Activated CD4-positive, alpha-beta memory T cell treated with anti-CD3 and anti-CD28 coated beads for 36 hours (primary cell): ENCODE measurements at regions not wholly inside any gene's neighbourhood (a gene's known extent, or its start where the extent isn't known, plus 50 kb on each side); places are given as distances from the start of the nearest gene placed in this dataset.

Experiments used
- CTCF ChIA-PET: fragments of 350-600 bp; sonication (Branson Sonifier 250); formaldehyde crosslinking; loops from one replicate; lab custom pipeline; 2021; ENCODE audit warnings: antibody characterized with exemption, inconsistent platforms; lab: Charles Lee
- POLR2A ChIA-PET: fragments of 350-600 bp; sonication (Branson Sonifier 250); formaldehyde crosslinking; loops from one replicate; lab custom pipeline; 2021; ENCODE audit warnings: antibody characterized with exemption; lab: Charles Lee
- DNase-seq: peaks from one replicate; pipeline ENCODE4 v3.0.0-alpha.2; 2020
- H3K27ac Mint-ChIP-seq: one replicate; pipeline ENCODE4 v1.8.0; 2021; ENCODE audit warnings: mixed read lengths
- H3K27me3 Mint-ChIP-seq: one replicate; pipeline ENCODE4 v1.8.0; 2021; ENCODE audit warnings: mixed read lengths
- H3K36me3 Mint-ChIP-seq: one replicate; pipeline ENCODE4 v1.8.0; 2021; ENCODE audit warnings: mixed read lengths
- H3K4me1 Mint-ChIP-seq: one replicate; pipeline ENCODE4 v1.8.0; 2021; ENCODE audit warnings: low read depth, mixed read lengths
- H3K4me3 Mint-ChIP-seq: one replicate; pipeline ENCODE4 v1.8.0; 2021; ENCODE audit warnings: mild to moderate bottlenecking, mixed read lengths
- H3K9me3 Mint-ChIP-seq: one replicate; pipeline ENCODE4 v1.8.0; 2021; ENCODE audit warnings: mixed read lengths
- intact Hi-C: fragments of 100-400 bp; cut with micrococcal nuclease; formaldehyde crosslinking; loops from one replicate; pipeline ENCODE4 v1.15.1; 2023

GRCh38 chr20:43295263-43295662, 105.6 kb upstream of the PTPRT start:
- no peaks in the 10 kb centered on the region for H3K4me1 Mint-ChIP-seq
- H3K36me3 Mint-ChIP-seq: no peaks in the 10 kb centered on the region
- no peaks in the 10 kb centered on the region for H3K27me3 Mint-ChIP-seq
- ChIA-PET POLR2A (no interaction called here), CTCF (interaction anchor here (0.6 kb wide), 1 partner anchor 15 kb away, joined by 3 read pairs; no protein-coding TSS in a partner anchor)
- H3K4me3 Mint-ChIP-seq: no peak overlapping the region
- no peak overlapping the region for H3K27ac Mint-ChIP-seq
- no peak for DNase-seq
- intact Hi-C loops: no loop called here
- peaks cover 11% of the 10 kb centered on the region for H3K9me3 Mint-ChIP-seq

GRCh38 chr20:43294031-43294430, 104.3 kb upstream of the PTPRT start:
- ChIA-PET POLR2A (no interaction called here), CTCF (no interaction called here)
- H3K27ac Mint-ChIP-seq: no peak overlapping the region
- H3K27me3 Mint-ChIP-seq: no peaks in the 10 kb centered on the region
- H3K4me3 Mint-ChIP-seq: no peak overlapping the region
- no peaks in the 10 kb centered on the region for H3K36me3 Mint-ChIP-seq
- intact Hi-C loops: no loop called here
- DNase-seq: no peak
- H3K9me3 Mint-ChIP-seq: peaks cover 11% of the 10 kb centered on the region
- no peaks in the 10 kb centered on the region for H3K4me1 Mint-ChIP-seq

GRCh38 chr20:43293068-43293786, 103.5 kb upstream of the PTPRT start:
- Mint-ChIP-seq H3K9me3 (peaks cover 11% of the 10 kb centered on the region), H3K27ac (no peak overlapping the region), H3K36me3 (no peaks in the 10 kb centered on the region), H3K4me1 (no peaks in the 10 kb centered on the region), H3K27me3 (no peaks in the 10 kb centered on the region), H3K4me3 (no peak overlapping the region)
- intact Hi-C loops: no loop called here
- ChIA-PET CTCF (no interaction called here), POLR2A (no interaction called here)
- DNase-seq: no peak

GRCh38 chr20:43292222-43292621, 102.5 kb upstream of the PTPRT start:
- Mint-ChIP-seq H3K4me3 (no peak overlapping the region), H3K9me3 (peaks cover 9% of the 10 kb centered on the region), H3K4me1 (no peaks in the 10 kb centered on the region), H3K36me3 (no peaks in the 10 kb centered on the region), H3K27ac (no peak overlapping the region), H3K27me3 (no peaks in the 10 kb centered on the region)
- no peak for DNase-seq
- POLR2A ChIA-PET: no interaction called here
- intact Hi-C loops: no loop called here
- CTCF ChIA-PET: no interaction called here

GRCh38 chr20:43287637-43288036, 97.9 kb upstream of the PTPRT start:
- no peaks in the 10 kb centered on the region for H3K9me3 Mint-ChIP-seq
- no peak overlapping the region for H3K27ac Mint-ChIP-seq
- peaks cover 5% of the 10 kb centered on the region for H3K27me3 Mint-ChIP-seq
- DNase-seq: no peak
- H3K36me3 Mint-ChIP-seq: no peaks in the 10 kb centered on the region
- no peak overlapping the region for H3K4me3 Mint-ChIP-seq
- intact Hi-C loops: no loop called here
- POLR2A ChIA-PET: no interaction called here
- no peaks in the 10 kb centered on the region for H3K4me1 Mint-ChIP-seq
- CTCF ChIA-PET: no interaction called here

- intact Hi-C loops: no loop called here
- Mint-ChIP-seq H3K27ac (no peak overlapping the region), H3K9me3 (no peaks in the 10 kb centered on the region), H3K36me3 (no peaks in the 10 kb centered on the region), H3K4me1 (no peaks in the 10 kb centered on the region), H3K4me3 (no peak overlapping the region), H3K27me3 (peaks cover 11% of the 10 kb centered on the region)
- POLR2A ChIA-PET: no interaction called here
- no peak for DNase-seq
- CTCF ChIA-PET: no interaction called here
Observed at GRCh38 chr20:43285170-43285569, 95.5 kb upstream of the PTPRT start.

- ChIA-PET POLR2A (no interaction called here), CTCF (no interaction called here)
- Mint-ChIP-seq H3K4me1 (no peaks in the 10 kb centered on the region), H3K27ac (no peak overlapping the region), H3K4me3 (no peak overlapping the region), H3K9me3 (no peaks in the 10 kb centered on the region), H3K27me3 (peaks cover 11% of the 10 kb centered on the region), H3K36me3 (no peaks in the 10 kb centered on the region)
- DNase-seq: no peak
- intact Hi-C loops: no loop called here
Observed at GRCh38 chr20:43284486-43284885, 94.8 kb upstream of the PTPRT start.

GRCh38 chr20:43283126-43283525, 93.4 kb upstream of the PTPRT start:
- H3K27ac Mint-ChIP-seq: no peak overlapping the region
- intact Hi-C loops: no loop called here
- no peaks in the 10 kb centered on the region for H3K9me3 Mint-ChIP-seq
- no peaks in the 10 kb centered on the region for H3K36me3 Mint-ChIP-seq
- H3K4me3 Mint-ChIP-seq: no peak overlapping the region
- ChIA-PET POLR2A (no interaction called here), CTCF (no interaction called here)
- peaks cover 11% of the 10 kb centered on the region for H3K27me3 Mint-ChIP-seq
- H3K4me1 Mint-ChIP-seq: no peaks in the 10 kb centered on the region
- DNase-seq: no peak

GRCh38 chr20:43271980-43272379, 82.3 kb upstream of the PTPRT start:
- H3K9me3 Mint-ChIP-seq: no peaks in the 10 kb centered on the region
- H3K4me3 Mint-ChIP-seq: no peak overlapping the region
- ChIA-PET POLR2A (no interaction called here), CTCF (no interaction called here)
- no peaks in the 10 kb centered on the region for H3K4me1 Mint-ChIP-seq
- no peaks in the 10 kb centered on the region for H3K36me3 Mint-ChIP-seq
- intact Hi-C loops: no loop called here
- no peak for DNase-seq
- no peak overlapping the region for H3K27ac Mint-ChIP-seq
- H3K27me3 Mint-ChIP-seq: no peaks in the 10 kb centered on the region

GRCh38 chr20:43265449-43265848, 75.7 kb upstream of the PTPRT start:
- no peaks in the 10 kb centered on the region for H3K27me3 Mint-ChIP-seq
- H3K27ac Mint-ChIP-seq: no peak overlapping the region
- ChIA-PET CTCF (no interaction called here), POLR2A (no interaction called here)
- H3K4me3 Mint-ChIP-seq: no peak overlapping the region
- no peaks in the 10 kb centered on the region for H3K36me3 Mint-ChIP-seq
- intact Hi-C loops: no loop called here
- DNase-seq: no peak
- no peaks in the 10 kb centered on the region for H3K4me1 Mint-ChIP-seq
- no peaks in the 10 kb centered on the region for H3K9me3 Mint-ChIP-seq

- Mint-ChIP-seq H3K36me3 (no peaks in the 10 kb centered on the region), H3K4me1 (no peaks in the 10 kb centered on the region)
Observed at GRCh38 chr20:43263226-43263625, 73.5 kb upstream of the PTPRT start.

GRCh38 chr20:43262341-43262740, 72.6 kb upstream of the PTPRT start:
- H3K36me3 Mint-ChIP-seq: no peaks in the 10 kb centered on the region
- no peak for DNase-seq
- intact Hi-C loops: no loop called here
- ChIA-PET POLR2A (no interaction called here), CTCF (no interaction called here)
- no peak overlapping the region for H3K4me3 Mint-ChIP-seq
- no peaks in the 10 kb centered on the region for H3K4me1 Mint-ChIP-seq
- H3K27ac Mint-ChIP-seq: no peak overlapping the region
- no peaks in the 10 kb centered on the region for H3K9me3 Mint-ChIP-seq
- no peaks in the 10 kb centered on the region for H3K27me3 Mint-ChIP-seq

More at GRCh38 chr20:43263226-43263625, 73.5 kb upstream of the PTPRT start:
- CTCF ChIA-PET: no interaction called here
- intact Hi-C loops: no loop called here
- DNase-seq: no peak
- no peaks in the 10 kb centered on the region for H3K27me3 Mint-ChIP-seq
- H3K4me3 Mint-ChIP-seq: no peak overlapping the region
- H3K27ac Mint-ChIP-seq: no peak overlapping the region
- H3K9me3 Mint-ChIP-seq: no peaks in the 10 kb centered on the region
- POLR2A ChIA-PET: no interaction called here

GRCh38 chr20:43255877-43256276, 66.2 kb upstream of the PTPRT start:
- CTCF ChIA-PET: no interaction called here
- POLR2A ChIA-PET: no interaction called here
- H3K36me3 Mint-ChIP-seq: no peaks in the 10 kb centered on the region
- H3K4me1 Mint-ChIP-seq: no peaks in the 10 kb centered on the region
- no peak for DNase-seq
- H3K27me3 Mint-ChIP-seq: no peaks in the 10 kb centered on the region
- H3K27ac Mint-ChIP-seq: no peak overlapping the region
- H3K4me3 Mint-ChIP-seq: no peak overlapping the region
- intact Hi-C loops: no loop called here
- no peaks in the 10 kb centered on the region for H3K9me3 Mint-ChIP-seq
